Upper lobe of right lung (tissue), 1 donor: ENCODE measurements at regions not wholly inside any gene's neighbourhood (a gene's known extent, or its start where the extent isn't known, plus 50 kb on each side); places are given as distances from the start of the nearest gene placed in this dataset.

ENCODE experiments used
- ATAC-seq: fragments of 200-7000 bp; cut with Tn5 transposase; one replicate; pipeline ENCODE4 v1.9.1; 2020; ENCODE audit warnings: mild to moderate bottlenecking, moderate library complexity
- DNase-seq: peaks from one replicate; pipeline ENCODE4 v3.0.0-alpha.2; 2020
- H3K27ac ChIP-seq: fragments of 200-600 bp; one replicate; pipeline ENCODE4 v1.8.0; 2022
- H3K27me3 ChIP-seq: fragments of 200-600 bp; one replicate; pipeline ENCODE4 v1.8.0; 2022; ENCODE audit warnings: mild to moderate bottlenecking
- H3K36me3 ChIP-seq: fragments of 200-600 bp; one replicate; pipeline ENCODE4 v1.8.0; 2022
- H3K4me1 ChIP-seq: fragments of 200-600 bp; one replicate; pipeline ENCODE4 v1.8.0; 2022
- H3K4me3 ChIP-seq: fragments of 200-600 bp; one replicate; pipeline ENCODE4 v1.8.0; 2022; ENCODE audit warnings: mild to moderate bottlenecking
- H3K9me3 ChIP-seq: fragments of 200-600 bp; one replicate; pipeline ENCODE4 v1.8.0; 2022
- CTCF ChIP-seq: fragments of 200-600 bp; IDR thresholded peaks from one replicate; pipeline ENCODE4 v1.8.0; 2022; ENCODE audit warnings: antibody characterized with exemption
- intact Hi-C: fragments of 100-400 bp; cut with DNase I; formaldehyde crosslinking; loops from one replicate; pipeline ENCODE4 v1.11.0; 2022
- donor health status: DM: no; HTN: yes; CAD: no; lungs with severe emphysema.

GRCh38 chr3:40800343-40800742 is 275.6 kb downstream of the ZNF621 start:
- no peak for DNase-seq

GRCh38 chr3:40801284-40801741 is 276.6 kb downstream of the ZNF621 start:
- no peak for TF ChIP-seq CTCF
- Histone ChIP-seq H3K9me3 (no peaks in the 10 kb centered on the region), H3K36me3 (no peaks in the 10 kb centered on the region), H3K4me3 (no peak overlapping the region), H3K27me3 (no peaks in the 10 kb centered on the region), H3K27ac (no peak overlapping the region), H3K4me1 (no peaks in the 10 kb centered on the region)
- ATAC-seq: no peak
- intact Hi-C loops: no loop called here
- no peak for DNase-seq

More at GRCh38 chr3:40800343-40800742, 275.6 kb downstream of the ZNF621 start:
- intact Hi-C loops: no loop called here
- Histone ChIP-seq H3K4me1 (no peaks in the 10 kb centered on the region), H3K4me3 (no peak overlapping the region), H3K9me3 (no peaks in the 10 kb centered on the region), H3K36me3 (no peaks in the 10 kb centered on the region), H3K27ac (no peak overlapping the region), H3K27me3 (no peaks in the 10 kb centered on the region)
- TF ChIP-seq CTCF: no peak
- ATAC-seq: peak; percentile 93

GRCh38 chr3:40803311-40803710 is 278.6 kb downstream of the ZNF621 start:
- Histone ChIP-seq H3K4me1 (no peaks in the 10 kb centered on the region), H3K4me3 (no peak overlapping the region), H3K9me3 (no peaks in the 10 kb centered on the region), H3K27ac (no peak overlapping the region), H3K36me3 (no peaks in the 10 kb centered on the region), H3K27me3 (no peaks in the 10 kb centered on the region)
- ATAC-seq (no peak), DNase-seq (no peak)
- intact Hi-C loops: no loop called here
- TF ChIP-seq CTCF: no peak

GRCh38 chr3:40805456-40805855 is 280.7 kb downstream of the ZNF621 start:
- ATAC-seq (no peak), DNase-seq (no peak)
- H3K4me3 ChIP-seq: no peak overlapping the region
- no peaks in the 10 kb centered on the region for H3K36me3 ChIP-seq
- H3K27ac ChIP-seq: no peak overlapping the region
- TF ChIP-seq CTCF: no peak
- no peaks in the 10 kb centered on the region for H3K27me3 ChIP-seq
- intact Hi-C loops: no loop called here
- H3K4me1 ChIP-seq: no peaks in the 10 kb centered on the region
- peaks cover 3% of the 10 kb centered on the region for H3K9me3 ChIP-seq

GRCh38 chr3:40810813-40811212 is 286.1 kb downstream of the ZNF621 start:
- DNase-seq (no peak), ATAC-seq (no peak)
- Histone ChIP-seq H3K4me3 (no peak overlapping the region), H3K27ac (no peak overlapping the region), H3K4me1 (no peaks in the 10 kb centered on the region), H3K36me3 (no peaks in the 10 kb centered on the region), H3K27me3 (no peaks in the 10 kb centered on the region), H3K9me3 (peaks cover 8% of the 10 kb centered on the region)
- intact Hi-C loops: no loop called here
- no peak for TF ChIP-seq CTCF

- H3K36me3 ChIP-seq: no peaks in the 10 kb centered on the region
- no peak for TF ChIP-seq CTCF
- ATAC-seq (no peak), DNase-seq (no peak)
- H3K27me3 ChIP-seq: no peaks in the 10 kb centered on the region
- intact Hi-C loops: no loop called here
- H3K4me1 ChIP-seq: no peaks in the 10 kb centered on the region
- no peaks in the 10 kb centered on the region for H3K9me3 ChIP-seq
- no peak overlapping the region for H3K4me3 ChIP-seq
- no peak overlapping the region for H3K27ac ChIP-seq
These were observed 292.3 kb downstream of the ZNF621 start for GRCh38 chr3:40817017-40817416.
